ENCODE measurements at regions not wholly inside any gene's neighbourhood (a gene's known extent, or its start where the extent isn't known, plus 50 kb on each side); places are given as distances from the start of the nearest gene placed in this dataset.

GRCh38 chr1:114209971-114210370 lies 56.3 kb upstream of the SYT6 start:
- ChIA-PET CTCF (no interaction called here), POLR2A (ENCODE audit: low non-redundant PET) (no interaction called here)
- H3K27ac ChIP-seq (ENCODE audit: low read depth, low read length, poor library complexity, severe bottlenecking): no peak overlapping the region
- H3K27me3 ChIP-seq (replicated peaks; ENCODE audit: insufficient read depth, low read depth, low read length, poor library complexity): no peaks in the 10 kb centered on the region
- no peak for DNase-seq (ENCODE audit: low spot score)
- peaks cover 21% of the 10 kb centered on the region for H3K4me1 ChIP-seq (ENCODE audit: insufficient read depth, low read length, poor library complexity, severe bottlenecking)
- no peak overlapping the region for H3K4me3 ChIP-seq (ENCODE audit: low read depth, low read length, poor library complexity, severe bottlenecking)
- no TSS peak for BruUV-seq (replicated peaks)
- H3K9me3 ChIP-seq (ENCODE audit: low read depth, low read length, poor library complexity, severe bottlenecking): no peaks in the 10 kb centered on the region
- TF ChIP-seq CTCF (conservative IDR thresholded peaks at IDR 0.05; ENCODE audit: low read depth, low read length) (no peak), EZH2 (IDR thresholded peaks at IDR 0.05; ENCODE audit: borderline replicate concordance, low read depth, low read length, poor library complexity, severe bottlenecking) (no peak)
- H3K36me3 ChIP-seq (ENCODE audit: insufficient read depth, low read length, poor library complexity, severe bottlenecking): no peaks in the 10 kb centered on the region
- intact Hi-C loops (cut with micrococcal nuclease; ENCODE audit: unreplicated experiment): no loop called here

- no peak overlapping the region for H3K4me3 ChIP-seq (ENCODE audit: low read depth, low read length, poor library complexity, severe bottlenecking)
- DNase-seq (ENCODE audit: low spot score): peak; percentile 29
- no TSS peak for BruUV-seq (replicated peaks)
Observed at GRCh38 chr1:114208714-114209113, 55.0 kb upstream of the SYT6 start.

GRCh38 chr1:114208106-114208505 lies 54.4 kb upstream of the SYT6 start:
- Histone ChIP-seq H3K9me3 (ENCODE audit: low read depth, low read length, poor library complexity, severe bottlenecking) (no peaks in the 10 kb centered on the region), H3K4me3 (ENCODE audit: low read depth, low read length, poor library complexity, severe bottlenecking) (no peak overlapping the region), H3K4me1 (ENCODE audit: insufficient read depth, low read length, poor library complexity, severe bottlenecking) (peaks cover 13% of the 10 kb centered on the region), H3K27me3 (replicated peaks; ENCODE audit: insufficient read depth, low read depth, low read length, poor library complexity) (no peaks in the 10 kb centered on the region), H3K36me3 (ENCODE audit: insufficient read depth, low read length, poor library complexity, severe bottlenecking) (no peaks in the 10 kb centered on the region), H3K27ac (ENCODE audit: low read depth, low read length, poor library complexity, severe bottlenecking) (peak overlapping the region; percentile 7)
- no peak for DNase-seq (ENCODE audit: low spot score)
- ChIA-PET CTCF (no interaction called here), POLR2A (ENCODE audit: low non-redundant PET) (interaction anchor here (0.6 kb wide), 1 partner anchor 255 kb away, joined by 5 read pairs; no protein-coding TSS in a partner anchor)
- BruUV-seq (replicated peaks): no TSS peak
- intact Hi-C loops (cut with micrococcal nuclease; ENCODE audit: unreplicated experiment): no loop called here
- no peak for TF ChIP-seq CTCF (conservative IDR thresholded peaks at IDR 0.05; ENCODE audit: low read depth, low read length)
- TF ChIP-seq EZH2 (IDR thresholded peaks at IDR 0.05; ENCODE audit: borderline replicate concordance, low read depth, low read length, poor library complexity, severe bottlenecking): no peak

More at GRCh38 chr1:114208714-114209113, 55.0 kb upstream of the SYT6 start:
- Histone ChIP-seq H3K9me3 (ENCODE audit: low read depth, low read length, poor library complexity, severe bottlenecking) (no peaks in the 10 kb centered on the region), H3K4me1 (ENCODE audit: insufficient read depth, low read length, poor library complexity, severe bottlenecking) (peaks cover 13% of the 10 kb centered on the region), H3K36me3 (ENCODE audit: insufficient read depth, low read length, poor library complexity, severe bottlenecking) (no peaks in the 10 kb centered on the region), H3K27me3 (replicated peaks; ENCODE audit: insufficient read depth, low read depth, low read length, poor library complexity) (no peaks in the 10 kb centered on the region), H3K27ac (ENCODE audit: low read depth, low read length, poor library complexity, severe bottlenecking) (no peak overlapping the region)
- ChIA-PET POLR2A (ENCODE audit: low non-redundant PET) (no interaction called here), CTCF (no interaction called here)
- intact Hi-C loops (cut with micrococcal nuclease; ENCODE audit: unreplicated experiment): no loop called here
- TF ChIP-seq EZH2 (IDR thresholded peaks at IDR 0.05; ENCODE audit: borderline replicate concordance, low read depth, low read length, poor library complexity, severe bottlenecking): no peak
- TF ChIP-seq CTCF (conservative IDR thresholded peaks at IDR 0.05; ENCODE audit: low read depth, low read length): no peak
